ENCODE measurements at regions not wholly inside any gene's neighbourhood (a gene's known extent, or its start where the extent isn't known, plus 50 kb on each side); places are given as distances from the start of the nearest gene placed in this dataset.

DNA sequence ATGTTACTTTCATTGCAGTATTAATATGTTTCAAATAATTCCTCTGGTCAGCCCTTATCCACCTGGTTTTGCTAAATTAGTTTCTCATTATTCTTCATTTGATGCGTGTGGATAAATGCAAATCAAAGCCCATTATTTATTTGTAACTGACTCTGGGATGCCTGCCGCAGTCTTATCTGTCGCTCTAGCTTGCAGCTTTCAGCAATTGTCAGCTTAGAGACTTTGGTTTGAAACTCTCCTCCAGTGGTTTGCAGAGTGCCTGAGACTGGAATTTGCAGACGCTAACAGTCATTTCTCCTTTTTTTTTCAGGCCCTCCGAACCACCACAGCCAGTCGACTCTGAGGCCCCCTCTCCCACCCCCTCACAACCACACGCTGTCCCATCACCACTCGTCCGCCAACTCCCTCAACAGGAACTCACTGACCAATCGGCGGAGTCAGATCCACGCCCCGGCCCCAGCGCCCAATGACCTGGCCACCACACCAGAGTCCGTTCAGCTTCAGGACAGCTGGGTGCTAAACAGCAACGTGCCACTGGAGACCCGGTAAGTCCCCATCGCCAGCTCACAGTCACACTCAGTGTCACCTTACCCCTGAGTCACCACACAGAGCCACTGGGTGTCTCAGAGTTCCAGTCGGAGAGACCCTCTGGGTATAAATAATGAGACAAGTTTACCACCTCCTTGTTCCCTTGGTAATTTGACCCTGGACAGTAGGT, 339.0 kb upstream of the WWC1 start:
- H3K27me3 ChIP-seq (ENCODE audit: insufficient read depth, low read length): no peaks in the 10 kb centered on the region
- no peak overlapping the region for H3K27ac ChIP-seq (ENCODE audit: low read depth, low read length)
- intact Hi-C loops (cut with micrococcal nuclease): no loop called here
- Mint-ChIP-seq H3K27ac (no peak overlapping the region), H3K4me1 (no peaks in the 10 kb centered on the region), H3K27me3 (peaks cover 0 to 2% of the 10 kb centered on the region in 2 donors), H3K4me3 (no peak overlapping the region), H3K36me3 (no peaks in the 10 kb centered on the region), H3K9me3 (peaks cover 0 to 10% (median 4%) of the 10 kb centered on the region in 8 donors)
- ChIA-PET CTCF (ENCODE audit: partially characterized antibody) (no interaction called here), POLR2A (ENCODE audit: partially characterized antibody) (no interaction called here)
- no peaks in the 10 kb centered on the region for H3K9me3 ChIP-seq (ENCODE audit: control insufficient read depth in 1 of 2, low read length in 2 of 2)
- no peak for DNase-seq
- H3K36me3 ChIP-seq (ENCODE audit: insufficient read depth, low read length): no peaks in the 10 kb centered on the region
- no peaks in the 10 kb centered on the region for H3K4me1 ChIP-seq (ENCODE audit: insufficient read depth, low read length)
- no peak overlapping the region for H3K4me3 ChIP-seq (ENCODE audit: low read length in 2 of 2)

DNA sequence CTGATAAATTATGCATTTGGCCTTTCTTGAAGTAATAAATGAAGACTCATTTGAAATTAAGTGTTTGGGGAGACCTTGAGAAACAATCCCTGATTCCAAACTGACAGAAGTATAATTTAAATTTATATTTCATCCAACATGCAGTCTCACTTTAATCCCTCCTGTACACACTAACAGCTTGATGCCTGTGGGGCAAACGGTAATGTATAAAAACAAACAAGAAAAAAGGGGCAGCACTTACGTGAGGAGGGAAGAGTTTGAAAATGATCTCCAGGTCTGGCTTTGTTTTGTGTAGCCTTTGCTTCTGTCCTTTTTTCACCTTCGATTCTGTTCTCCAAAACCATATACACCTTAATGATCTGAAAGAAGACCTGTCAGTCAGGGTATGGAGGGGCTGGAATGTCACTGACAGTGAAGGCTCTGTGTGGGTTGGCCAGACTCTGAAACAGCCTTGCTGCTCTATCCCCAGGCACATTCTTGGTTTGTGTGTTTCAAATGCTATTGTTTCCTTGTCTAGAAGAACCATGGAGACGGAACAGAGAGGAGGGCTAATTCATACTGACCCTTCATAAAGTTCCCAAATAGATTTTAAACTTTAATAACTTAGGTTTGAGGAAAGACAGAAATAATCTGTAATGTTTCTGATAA, 338.2 kb upstream of the WWC1 start:
- POLR2A ChIA-PET (ENCODE audit: partially characterized antibody): no interaction called here
- Mint-ChIP-seq H3K27me3 (peaks cover 0 to 3% of the 10 kb centered on the region in 2 donors), H3K4me1 (no peaks in the 10 kb centered on the region), H3K27ac (no peak overlapping the region), H3K36me3 (no peaks in the 10 kb centered on the region), H3K4me3 (no peak overlapping the region), H3K9me3 (peaks cover 0 to 12% (median 7%) of the 10 kb centered on the region in 8 donors)
- Histone ChIP-seq H3K27ac (ENCODE audit: low read depth, low read length) (no peak overlapping the region), H3K9me3 (ENCODE audit: control insufficient read depth in 1 of 2, low read length in 2 of 2) (no peaks in the 10 kb centered on the region), H3K36me3 (ENCODE audit: insufficient read depth, low read length) (no peaks in the 10 kb centered on the region), H3K4me3 (ENCODE audit: low read length in 2 of 2) (no peak overlapping the region), H3K27me3 (ENCODE audit: insufficient read depth, low read length) (no peaks in the 10 kb centered on the region), H3K4me1 (ENCODE audit: insufficient read depth, low read length) (no peaks in the 10 kb centered on the region)
- CTCF ChIA-PET (ENCODE audit: partially characterized antibody): no interaction called here
- intact Hi-C loops (cut with micrococcal nuclease): no loop called here
- DNase-seq: no peak

DNA sequence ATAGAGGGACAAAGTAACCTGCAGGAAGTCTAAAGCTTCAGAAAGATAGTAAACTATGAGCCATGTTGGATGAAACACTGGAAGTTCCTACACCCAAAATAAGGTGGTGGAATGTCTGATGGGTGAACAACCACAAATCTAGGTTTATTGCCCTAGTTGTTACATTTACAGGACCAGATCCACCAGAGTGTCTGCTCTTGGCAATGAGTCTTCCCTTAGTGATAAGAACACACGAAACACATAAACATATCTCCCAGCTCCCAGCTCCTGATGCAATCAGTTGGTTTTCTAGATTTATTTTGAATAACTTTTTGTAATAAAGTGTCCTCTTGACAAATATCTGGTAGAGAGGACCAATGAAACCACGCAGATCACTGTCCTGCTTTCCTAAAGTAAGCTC, 329.7 kb upstream of the WWC1 start:
- Mint-ChIP-seq H3K9me3 (peaks cover 0 to 16% (median 9%) of the 10 kb centered on the region in 8 donors), H3K4me1 (no peaks in the 10 kb centered on the region), H3K27me3 (peaks cover 0 to 7% of the 10 kb centered on the region in 2 donors), H3K4me3 (no peak overlapping the region), H3K27ac (no peak overlapping the region), H3K36me3 (no peaks in the 10 kb centered on the region)
- Histone ChIP-seq H3K4me3 (ENCODE audit: low read length in 2 of 2) (no peak overlapping the region), H3K9me3 (ENCODE audit: control insufficient read depth in 1 of 2, low read length in 2 of 2) (no peaks in the 10 kb centered on the region), H3K27ac (ENCODE audit: low read depth, low read length) (no peak overlapping the region), H3K4me1 (ENCODE audit: insufficient read depth, low read length) (no peaks in the 10 kb centered on the region), H3K36me3 (ENCODE audit: insufficient read depth, low read length) (no peaks in the 10 kb centered on the region), H3K27me3 (ENCODE audit: insufficient read depth, low read length) (no peaks in the 10 kb centered on the region)
- ChIA-PET POLR2A (ENCODE audit: partially characterized antibody) (no interaction called here), CTCF (ENCODE audit: partially characterized antibody) (no interaction called here)
- no peak for DNase-seq
- intact Hi-C loops (cut with micrococcal nuclease): no loop called here

DNA sequence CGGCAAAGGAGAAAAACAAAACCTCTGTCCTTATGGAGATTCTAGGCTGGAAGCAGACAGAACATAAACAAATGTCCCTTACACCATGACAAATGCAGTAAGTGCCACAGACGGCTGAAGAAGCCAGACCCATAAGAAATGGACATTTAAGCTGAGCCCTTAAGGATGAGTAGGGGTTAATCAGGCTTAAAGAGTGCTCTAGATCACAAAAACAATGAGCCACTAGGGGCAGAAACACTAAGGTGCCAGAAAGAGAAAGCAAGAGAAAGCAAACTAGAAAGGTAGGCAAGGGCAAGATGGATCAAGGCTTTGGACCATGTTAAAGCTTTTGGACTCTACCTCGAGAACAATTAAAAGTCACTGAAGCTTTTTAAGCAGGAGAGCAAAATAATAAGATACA, 326.9 kb upstream of the WWC1 start:
- Histone ChIP-seq H3K27ac (ENCODE audit: low read depth, low read length) (no peak overlapping the region), H3K36me3 (ENCODE audit: insufficient read depth, low read length) (no peaks in the 10 kb centered on the region), H3K4me3 (ENCODE audit: low read length in 2 of 2) (no peak overlapping the region), H3K27me3 (ENCODE audit: insufficient read depth, low read length) (no peaks in the 10 kb centered on the region), H3K4me1 (ENCODE audit: insufficient read depth, low read length) (no peaks in the 10 kb centered on the region), H3K9me3 (ENCODE audit: control insufficient read depth in 1 of 2, low read length in 2 of 2) (no peaks in the 10 kb centered on the region)
- ChIA-PET POLR2A (ENCODE audit: partially characterized antibody) (no interaction called here), CTCF (ENCODE audit: partially characterized antibody) (no interaction called here)
- Mint-ChIP-seq H3K4me3 (no peak overlapping the region), H3K27me3 (peaks cover 3% of the 10 kb centered on the region in 2 donors), H3K36me3 (no peaks in the 10 kb centered on the region), H3K4me1 (no peaks in the 10 kb centered on the region), H3K27ac (no peak overlapping the region), H3K9me3 (peaks cover 0 to 9% (median under 1%) of the 10 kb centered on the region in 8 donors)
- DNase-seq: no peak
- intact Hi-C loops (cut with micrococcal nuclease): no loop called here

DNA sequence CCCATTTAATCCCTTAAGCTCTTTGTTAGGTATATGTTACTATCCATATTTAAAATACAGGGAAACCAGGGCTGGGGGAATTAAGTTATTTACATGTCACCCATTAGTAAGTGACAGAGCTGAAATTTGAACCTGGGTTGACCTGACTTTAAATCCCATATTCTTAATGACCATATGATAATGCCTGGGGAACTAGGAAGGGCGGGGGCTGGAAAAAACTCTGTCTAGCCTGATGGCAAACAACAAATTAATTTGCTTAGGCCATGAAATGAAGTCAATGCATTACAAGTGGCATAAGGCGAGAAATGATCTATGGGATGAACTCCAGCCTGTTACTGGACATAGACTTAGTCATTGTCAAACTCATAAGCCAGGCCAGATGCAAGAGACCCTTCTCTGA, 325.7 kb upstream of the WWC1 start:
- no peaks in the 10 kb centered on the region for H3K36me3 ChIP-seq (ENCODE audit: insufficient read depth, low read length)
- H3K9me3 Mint-ChIP-seq: peaks cover 0 to 6% (median under 1%) of the 10 kb centered on the region in 8 donors
- H3K4me3 ChIP-seq (ENCODE audit: low read length in 2 of 2): no peak overlapping the region
- H3K36me3 Mint-ChIP-seq: no peaks in the 10 kb centered on the region
- intact Hi-C loops (cut with micrococcal nuclease): no loop called here
- H3K27ac ChIP-seq (ENCODE audit: low read depth, low read length): no peak overlapping the region
- no peaks in the 10 kb centered on the region for H3K27me3 ChIP-seq (ENCODE audit: insufficient read depth, low read length)
- no peaks in the 10 kb centered on the region for H3K4me1 ChIP-seq (ENCODE audit: insufficient read depth, low read length)
- DNase-seq: no peak
- no peaks in the 10 kb centered on the region for H3K4me1 Mint-ChIP-seq
- POLR2A ChIA-PET (ENCODE audit: partially characterized antibody): no interaction called here
- no peak overlapping the region for H3K27ac Mint-ChIP-seq
- H3K4me3 Mint-ChIP-seq: no peak overlapping the region
- CTCF ChIA-PET (ENCODE audit: partially characterized antibody): no interaction called here
- H3K27me3 Mint-ChIP-seq: peaks cover 3% of the 10 kb centered on the region in 2 donors
- H3K9me3 ChIP-seq (ENCODE audit: control insufficient read depth in 1 of 2, low read length in 2 of 2): no peaks in the 10 kb centered on the region

DNA sequence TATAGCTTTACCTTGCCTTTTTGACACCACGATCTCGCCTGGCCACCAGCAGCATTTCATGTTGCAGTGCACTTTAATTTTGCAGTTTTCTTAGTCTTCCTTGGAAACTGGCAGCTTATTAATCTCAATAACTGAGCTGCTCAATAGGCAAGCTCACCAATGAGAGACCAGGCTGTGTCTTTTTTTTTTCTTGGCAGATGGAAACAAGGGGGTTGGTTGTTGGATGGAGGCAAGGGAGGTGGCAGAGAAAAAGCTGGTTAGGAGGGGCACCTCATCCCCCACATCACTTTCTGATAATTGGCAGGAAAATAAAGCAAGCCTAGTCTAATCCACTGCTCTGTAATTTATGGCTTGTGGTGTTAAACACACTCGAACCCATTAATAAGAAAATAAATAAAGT, 324.5 kb upstream of the WWC1 start:
- Histone ChIP-seq H3K27ac (ENCODE audit: low read depth, low read length) (no peak overlapping the region), H3K36me3 (ENCODE audit: insufficient read depth, low read length) (no peaks in the 10 kb centered on the region), H3K9me3 (ENCODE audit: control insufficient read depth in 1 of 2, low read length in 2 of 2) (no peaks in the 10 kb centered on the region), H3K4me1 (ENCODE audit: insufficient read depth, low read length) (no peaks in the 10 kb centered on the region), H3K4me3 (ENCODE audit: low read length in 2 of 2) (no peak overlapping the region), H3K27me3 (ENCODE audit: insufficient read depth, low read length) (no peaks in the 10 kb centered on the region)
- intact Hi-C loops (cut with micrococcal nuclease): no loop called here
- CTCF ChIA-PET (ENCODE audit: partially characterized antibody): no interaction called here
- H3K4me1 Mint-ChIP-seq: no peaks in the 10 kb centered on the region
- no peak overlapping the region for H3K4me3 Mint-ChIP-seq
- H3K27me3 Mint-ChIP-seq: peaks cover 0 to 3% of the 10 kb centered on the region in 2 donors
- POLR2A ChIA-PET (ENCODE audit: partially characterized antibody): no interaction called here
- no peak for DNase-seq
- no peaks in the 10 kb centered on the region for H3K36me3 Mint-ChIP-seq
- peaks cover 0 to 5% (median 0%) of the 10 kb centered on the region in 8 donors for H3K9me3 Mint-ChIP-seq
- H3K27ac Mint-ChIP-seq: no peak overlapping the region

DNA sequence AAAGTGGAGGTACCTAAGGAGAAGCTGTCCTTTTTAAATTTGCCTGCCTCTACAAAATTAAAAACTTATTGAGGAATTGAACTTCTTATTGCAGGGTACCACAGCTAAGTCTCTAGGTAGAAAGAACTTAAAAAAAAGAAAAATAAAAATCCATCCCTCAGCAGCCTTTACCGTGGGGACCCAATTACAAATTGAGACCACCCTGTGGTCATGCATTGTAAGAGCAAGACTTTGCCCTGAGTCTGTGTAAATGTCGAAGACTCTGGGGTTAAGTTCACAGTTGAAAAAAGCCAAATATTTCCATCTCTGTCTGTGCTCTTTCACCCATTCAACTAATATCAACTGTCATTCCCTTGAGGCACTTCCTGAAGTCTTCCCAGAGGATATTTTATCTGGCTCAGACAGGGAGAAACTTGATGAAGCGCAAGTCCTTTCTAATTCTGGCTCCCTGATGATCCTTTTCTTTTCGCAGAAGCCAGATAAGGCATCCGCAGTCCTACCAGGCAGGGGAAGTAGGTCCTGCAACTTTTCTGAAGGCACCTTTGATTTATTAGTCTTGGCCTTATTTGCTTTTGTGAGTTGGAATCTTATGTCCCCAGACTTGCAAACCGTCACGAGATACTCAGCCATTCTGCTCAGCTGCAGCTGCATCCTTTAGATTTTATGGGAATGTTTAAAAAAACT, 323.8 kb upstream of the WWC1 start:
- H3K4me1 Mint-ChIP-seq: no peaks in the 10 kb centered on the region
- Histone ChIP-seq H3K36me3 (ENCODE audit: insufficient read depth, low read length) (no peaks in the 10 kb centered on the region), H3K4me3 (ENCODE audit: low read length in 2 of 2) (no peak overlapping the region), H3K27ac (ENCODE audit: low read depth, low read length) (no peak overlapping the region), H3K27me3 (ENCODE audit: insufficient read depth, low read length) (no peaks in the 10 kb centered on the region), H3K4me1 (ENCODE audit: insufficient read depth, low read length) (no peaks in the 10 kb centered on the region), H3K9me3 (ENCODE audit: control insufficient read depth in 1 of 2, low read length in 2 of 2) (no peaks in the 10 kb centered on the region)
- CTCF ChIA-PET (ENCODE audit: partially characterized antibody): no interaction called here
- intact Hi-C loops (cut with micrococcal nuclease): no loop called here
- H3K9me3 Mint-ChIP-seq: peaks cover 0 to 5% (median 0%) of the 10 kb centered on the region in 8 donors
- H3K27me3 Mint-ChIP-seq: peaks cover 0 to 3% of the 10 kb centered on the region in 2 donors
- no peak overlapping the region for H3K27ac Mint-ChIP-seq
- no peak overlapping the region for H3K4me3 Mint-ChIP-seq
- no peak for DNase-seq
- H3K36me3 Mint-ChIP-seq: no peaks in the 10 kb centered on the region
- POLR2A ChIA-PET (ENCODE audit: partially characterized antibody): no interaction called here

All from CD4-positive, alpha-beta memory T cell (primary cell).